ENCODE measurements at regions not wholly inside any gene's neighbourhood (a gene's known extent, or its start where the extent isn't known, plus 50 kb on each side); places are given as distances from the start of the nearest gene placed in this dataset.
"Not testable (repeated sequence)": the region's sequence is repeated elsewhere in the genome, so short reads cannot be mapped to it uniquely, and the experiment has no call there.

- no peak for DNase-seq (ENCODE audit: low read depth)
Observed at GRCh38 chr9:82116556-82116955, 128.0 kb downstream of the SPATA31D1 start.

DNA sequence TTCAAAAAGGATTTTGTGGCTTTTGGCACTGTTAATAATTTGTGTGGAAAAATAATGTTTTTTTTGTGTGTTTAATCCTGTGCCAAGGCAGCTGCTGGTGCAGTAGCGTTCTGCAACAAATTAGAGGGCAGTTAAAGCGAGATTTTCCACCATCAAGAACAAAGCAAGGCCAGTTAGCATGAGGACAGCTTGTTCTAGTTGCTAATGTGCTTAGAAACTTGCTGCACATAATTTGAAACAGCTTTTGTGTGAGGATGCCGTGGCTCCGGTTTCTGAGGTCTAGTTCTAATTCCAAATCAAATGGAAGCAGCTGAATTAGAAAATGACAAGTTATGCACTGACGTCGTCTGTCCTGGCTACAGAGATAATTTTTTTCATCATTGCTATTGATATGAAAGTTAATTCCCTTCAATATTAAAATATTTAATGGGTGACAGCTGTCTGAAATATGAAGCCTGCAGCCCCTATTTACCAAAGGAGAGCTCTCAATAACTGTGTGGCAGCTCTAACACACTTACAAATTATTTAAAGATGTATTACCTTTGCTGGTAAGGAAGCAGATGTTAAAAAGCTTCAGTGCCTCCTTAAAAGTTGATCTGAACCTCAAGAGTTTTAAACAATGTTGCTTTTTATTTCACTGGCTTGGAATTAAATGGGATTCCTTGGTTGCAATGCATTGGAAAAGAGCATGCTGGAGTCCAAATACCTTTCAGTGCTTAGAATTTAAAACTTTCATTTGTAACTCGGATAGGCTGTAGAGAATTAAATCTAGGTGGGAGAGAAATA is 128.6 kb downstream of the SPATA31D1 start:
- DNase-seq (ENCODE audit: low read depth), result no peak

DNA sequence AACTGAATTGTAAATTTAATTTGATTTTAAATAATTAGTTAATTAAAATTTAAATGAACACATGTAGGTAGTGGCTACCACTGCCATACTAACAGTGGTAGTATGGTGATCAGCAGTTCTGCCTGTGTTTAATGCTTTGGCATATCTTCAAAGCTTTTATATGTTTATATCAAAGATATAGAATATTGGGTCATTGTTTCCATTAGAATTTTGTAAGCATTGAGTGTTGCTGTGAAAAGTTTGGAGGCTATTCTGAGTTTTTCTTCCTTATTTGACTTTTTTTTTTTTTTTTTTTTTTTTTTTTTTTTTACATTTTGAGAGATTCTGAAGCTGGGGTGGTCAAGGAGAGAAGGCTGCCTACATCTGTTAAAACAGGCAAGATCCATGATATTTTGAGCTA is 134.2 kb downstream of the SPATA31D1 start:
- DNase-seq (ENCODE audit: low read depth), result no peak

DNA sequence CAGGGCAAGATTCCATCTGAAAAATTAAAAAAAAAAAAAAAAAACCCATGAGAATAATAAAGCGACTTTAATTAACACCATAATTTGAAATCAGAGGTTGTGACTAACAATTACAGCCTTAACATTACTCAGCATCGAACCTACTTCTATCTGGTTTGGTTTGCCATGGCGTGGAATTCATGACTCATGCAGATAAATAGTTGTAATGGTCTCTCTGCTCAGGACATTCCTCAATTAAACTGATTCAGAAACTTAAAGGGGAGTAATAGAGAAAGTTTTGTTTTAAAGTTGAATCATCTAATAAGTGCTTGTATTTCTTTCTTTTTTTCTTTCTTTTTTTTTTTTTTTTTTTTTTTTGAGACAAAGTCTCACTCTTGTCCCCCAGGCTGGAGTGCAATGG is 135.5 kb downstream of the SPATA31D1 start:
- peak; percentile 52 for DNase-seq (ENCODE audit: low read depth)

DNA sequence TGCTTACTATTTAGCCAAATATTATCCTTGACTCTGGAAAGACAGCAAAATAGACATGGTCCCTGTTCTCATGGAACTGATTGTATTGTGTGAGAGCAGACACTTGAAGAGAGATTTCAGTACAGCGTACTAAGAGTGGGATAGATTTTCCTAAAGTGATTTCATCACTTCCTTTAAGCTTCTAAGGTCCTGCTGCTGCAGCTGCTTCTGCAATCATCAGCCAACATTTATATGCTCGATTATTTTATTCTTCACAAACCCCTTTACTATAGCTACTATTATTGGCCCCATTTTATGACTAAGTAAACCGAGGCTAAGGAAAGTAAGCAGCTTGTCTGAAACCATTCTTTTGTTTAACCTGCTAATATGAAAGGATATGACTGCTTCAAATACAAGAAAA is 137.7 kb downstream of the SPATA31D1 start:
- DNase-seq (ENCODE audit: low read depth), result no peak

- DNase-seq (ENCODE audit: low read depth), result no peak
Observed at GRCh38 chr9:82127465-82127864, 138.9 kb downstream of the SPATA31D1 start.

- DNase-seq (ENCODE audit: low read depth), result no peak
Observed at GRCh38 chr9:82128011-82128696, 139.6 kb downstream of the SPATA31D1 start.

DNA sequence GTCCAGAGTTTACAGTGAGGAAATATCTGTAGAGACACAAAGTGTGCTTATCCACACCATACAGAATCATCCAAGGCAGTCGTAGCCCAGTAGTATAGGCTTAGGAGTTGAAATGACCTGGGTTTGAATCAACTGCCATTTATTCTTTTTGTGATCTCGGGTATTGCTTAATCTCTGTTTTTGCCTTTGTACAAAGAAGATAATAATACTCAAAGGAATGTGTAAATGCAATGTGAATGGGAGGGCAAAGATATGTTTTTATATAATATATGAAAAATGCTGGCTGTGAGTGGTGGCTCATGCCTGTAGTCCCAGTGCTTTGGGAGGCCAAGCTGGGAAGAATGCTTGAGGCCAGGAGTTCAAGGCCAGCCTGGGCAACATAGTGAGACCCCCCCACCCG is 141.1 kb downstream of the SPATA31D1 start:
- peak; percentile 16 for DNase-seq (ENCODE audit: low read depth)

GRCh38 chr9:82130331-82131042 is 141.9 kb downstream of the SPATA31D1 start:
- DNase-seq (ENCODE audit: low read depth), result no peak

DNA sequence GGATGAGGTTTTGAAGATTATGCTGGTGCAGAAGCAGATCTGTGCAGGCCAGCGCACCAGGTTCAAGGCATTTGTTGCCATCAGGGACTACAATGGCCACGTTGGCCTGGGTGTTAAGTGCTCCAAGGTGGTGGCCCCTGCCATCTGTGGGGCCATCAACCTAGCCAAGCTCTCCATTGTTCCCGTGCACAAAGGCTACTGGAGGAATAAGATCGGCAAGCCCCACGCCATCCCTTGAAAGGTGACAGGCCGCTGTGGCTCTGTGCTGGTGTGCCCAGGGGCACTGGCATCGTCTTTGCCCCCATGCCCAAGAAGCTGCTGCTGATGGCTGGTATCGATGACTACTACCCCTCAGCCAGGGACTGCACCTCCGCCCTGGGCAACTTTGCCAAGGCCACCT is 142.5 kb downstream of the SPATA31D1 start:
- no peak for DNase-seq (ENCODE audit: low read depth)

GRCh38 chr9:82132024-82132423 is 143.5 kb downstream of the SPATA31D1 start:
- DNase-seq (ENCODE audit: low read depth), result no peak

- DNase-seq (ENCODE audit: low read depth), result no peak
Observed at GRCh38 chr9:82134010-82134409, 145.4 kb downstream of the SPATA31D1 start.

DNA sequence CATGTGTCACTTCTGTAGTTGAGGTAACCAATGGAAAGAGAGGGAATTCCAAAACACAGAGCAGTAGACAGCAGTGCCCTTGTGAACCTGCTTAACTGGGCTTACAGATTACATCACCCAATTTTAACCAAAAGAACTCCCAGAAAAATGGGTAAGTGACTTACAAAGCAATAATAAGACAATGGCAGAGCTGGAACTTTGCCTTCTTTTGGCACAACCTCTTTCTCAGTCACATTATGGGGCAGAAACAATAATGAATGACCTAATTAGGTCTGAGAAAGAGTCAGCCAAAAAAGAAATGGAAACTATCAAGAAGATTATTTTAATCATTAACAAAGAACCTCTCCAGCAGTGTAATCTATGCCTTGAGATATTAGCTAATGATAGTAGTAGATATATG is 146.5 kb downstream of the SPATA31D1 start:
- DNase-seq (ENCODE audit: low read depth), result no peak

DNA sequence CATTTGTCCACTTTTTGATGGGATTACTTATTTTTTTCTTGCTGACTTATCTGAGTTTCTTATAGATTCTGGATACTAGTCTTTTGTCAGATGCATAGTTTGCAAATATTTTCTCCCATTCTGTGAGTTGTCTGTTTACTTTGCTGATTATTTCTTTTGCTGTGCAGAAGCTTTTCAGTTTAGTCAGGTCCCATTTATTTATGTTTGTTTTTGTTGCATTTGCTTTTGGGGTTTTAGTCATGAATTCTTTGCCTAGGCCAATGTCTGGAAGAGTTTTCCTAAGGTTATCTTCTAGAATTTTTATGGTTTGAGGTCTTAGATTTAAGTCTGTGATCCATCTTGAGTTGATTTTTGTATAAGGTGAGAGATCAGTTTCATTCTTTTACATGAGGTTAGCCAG is 149.5 kb downstream of the SPATA31D1 start:
- not testable (repeated sequence) for DNase-seq (ENCODE audit: low read depth)

- no peak for DNase-seq (ENCODE audit: low read depth)
Observed at GRCh38 chr9:82140471-82140870, 151.9 kb downstream of the SPATA31D1 start.

DNA sequence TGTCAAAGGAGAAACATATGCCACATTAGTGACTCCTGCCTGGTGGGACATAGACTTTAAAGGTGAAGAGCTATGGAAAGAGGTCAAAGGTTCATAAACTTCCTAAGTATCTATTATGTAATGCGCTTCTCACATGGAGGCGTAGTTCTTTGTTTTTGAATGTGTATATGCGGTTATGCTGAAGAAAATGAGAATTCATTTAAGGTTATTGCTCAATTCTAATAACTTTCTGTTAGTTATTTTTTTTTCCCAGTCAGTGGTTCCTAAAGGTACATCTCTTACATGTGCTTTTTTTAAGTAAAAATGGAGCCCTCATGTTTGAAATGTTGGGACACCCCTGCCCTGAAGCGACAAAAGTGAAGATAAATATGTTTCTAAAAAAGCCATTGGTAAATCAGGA is 156.2 kb downstream of the SPATA31D1 start:
- DNase-seq (ENCODE audit: low read depth), result no peak

DNA sequence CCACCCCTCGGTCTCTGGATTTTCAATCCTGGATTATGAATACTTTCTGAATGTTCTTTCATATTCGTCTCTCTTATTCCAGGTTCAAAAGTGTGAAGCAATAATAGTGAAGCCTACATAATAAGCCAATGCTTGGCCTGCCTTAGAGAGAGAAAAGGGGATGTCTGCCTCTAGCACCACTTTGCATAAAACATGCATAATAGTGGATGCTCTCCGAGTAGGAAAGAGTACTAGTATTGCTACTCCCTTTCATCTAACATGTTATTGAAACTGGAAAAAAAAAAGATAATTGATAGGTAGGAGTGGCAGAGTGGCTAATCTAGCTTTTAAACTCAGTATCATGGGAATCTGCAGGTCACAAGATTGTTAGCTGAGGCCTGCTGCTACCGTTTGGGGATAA is 158.1 kb downstream of the SPATA31D1 start:
- DNase-seq (ENCODE audit: low read depth), result no peak

DNA sequence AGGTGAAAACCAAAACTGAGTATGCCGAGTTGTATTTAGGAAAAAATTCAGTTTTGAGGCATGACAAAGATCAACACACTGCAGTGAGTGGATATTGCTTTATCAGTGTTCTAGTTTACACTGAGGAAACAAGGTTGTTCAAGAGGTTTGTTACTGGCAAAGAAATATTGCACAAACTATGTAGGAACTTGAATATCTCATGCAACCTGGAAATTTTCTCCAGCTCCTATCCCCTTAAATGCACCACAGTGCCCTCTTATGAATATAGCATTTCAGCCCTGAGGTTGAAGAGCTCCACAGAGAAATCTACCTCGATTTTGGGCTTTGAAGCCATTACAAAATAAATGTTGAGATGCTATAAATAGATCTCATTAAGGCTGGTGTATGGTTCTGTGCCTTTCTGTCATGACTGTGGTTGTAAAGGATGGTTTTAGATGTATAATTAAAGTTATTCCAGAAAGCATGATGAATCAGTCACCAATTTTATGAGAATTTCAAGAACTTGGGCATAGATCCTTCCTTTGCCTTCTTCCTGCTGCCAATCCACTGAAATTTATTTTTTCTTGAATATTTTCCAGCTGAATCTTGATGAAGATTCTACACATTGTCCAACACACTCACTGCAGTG is 159.3 kb downstream of the SPATA31D1 start:
- DNase-seq (ENCODE audit: low read depth), result no peak

- DNase-seq (ENCODE audit: low read depth), result no peak
Observed at GRCh38 chr9:82148426-82148810, 159.8 kb downstream of the SPATA31D1 start.

DNA sequence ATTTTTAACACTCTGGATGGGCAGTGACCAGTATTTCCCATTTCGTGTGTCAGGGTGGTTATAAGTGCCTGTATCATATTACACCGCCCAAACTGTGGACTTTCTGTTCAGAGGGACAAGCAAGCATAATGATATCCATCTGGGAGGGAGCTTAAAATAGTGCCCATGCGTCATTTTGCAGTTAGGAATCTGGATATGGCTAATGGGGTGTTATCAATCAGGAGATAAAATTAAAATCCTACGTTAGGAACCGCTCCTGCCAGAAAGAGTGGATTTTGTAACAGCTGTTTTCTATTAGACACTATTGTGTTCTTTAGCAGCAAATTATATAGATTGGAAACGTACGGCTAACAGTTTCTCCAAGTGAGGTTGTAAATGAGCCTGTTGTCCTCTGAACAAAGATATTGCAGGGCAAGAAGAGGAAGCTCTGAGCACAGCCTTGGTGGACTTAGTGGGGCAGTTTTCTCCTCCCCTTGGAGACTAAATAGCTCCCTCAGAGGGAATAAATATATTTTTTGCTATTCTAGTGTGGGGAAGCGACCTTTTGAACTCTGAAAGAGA is 160.4 kb downstream of the SPATA31D1 start:
- peak; percentile 11 for DNase-seq (ENCODE audit: low read depth)

DNA sequence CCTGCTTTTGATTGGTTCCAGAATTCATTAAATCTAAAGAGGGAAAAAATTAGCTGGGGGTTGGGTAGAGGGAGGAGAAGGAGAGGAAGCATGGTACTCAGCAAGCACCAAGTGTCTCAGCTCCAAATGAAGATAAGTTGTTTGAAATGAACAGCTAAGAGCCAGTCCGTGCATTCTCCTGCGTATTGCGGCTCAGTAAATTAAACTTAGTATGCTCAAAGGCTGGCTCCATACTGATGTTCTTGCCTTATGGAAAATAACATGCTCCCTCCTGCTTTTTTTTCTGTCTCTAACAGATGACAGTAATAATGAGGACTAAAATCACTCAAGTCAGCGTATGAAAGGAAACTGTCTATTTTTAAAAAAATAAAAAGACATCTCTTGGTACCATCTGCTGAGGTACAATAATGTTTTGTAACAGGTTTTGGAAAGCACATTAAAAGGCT is 161.0 kb downstream of the SPATA31D1 start:
- no peak for DNase-seq (ENCODE audit: low read depth)

DNA sequence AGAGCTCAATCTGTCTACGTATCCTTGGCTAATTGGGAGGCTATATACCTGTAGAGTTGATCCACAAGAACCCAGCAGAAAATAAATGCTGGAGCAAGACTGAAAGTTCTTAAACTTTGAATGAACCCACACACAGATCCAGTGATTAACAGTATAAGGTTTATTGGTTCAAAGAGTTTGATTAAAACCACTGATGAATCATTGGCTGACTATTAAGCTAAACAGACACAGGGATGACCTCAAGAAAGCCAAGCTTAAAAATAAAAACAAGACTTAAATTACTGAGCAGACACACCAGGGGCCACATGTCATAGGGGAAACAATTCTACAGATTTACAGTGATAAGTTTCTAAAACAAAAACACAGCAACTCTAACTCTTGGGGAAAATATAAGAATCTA is 163.6 kb downstream of the SPATA31D1 start:
- peak; percentile 56 for DNase-seq (ENCODE audit: low read depth)

All from amniotic epithelial cell (primary cell).